HepG2 (cell line): ENCODE measurements at regions not wholly inside any gene's neighbourhood (a gene's known extent, or its start where the extent isn't known, plus 50 kb on each side); places are given as distances from the start of the nearest gene placed in this dataset.

Experiments
- ATAC-seq: fragments of 200-7000 bp; cut with Tn5 transposase; 3 replicates; pipeline ENCODE4 v1.9.1; 2020; ENCODE audit warnings: mild to moderate bottlenecking, moderate library complexity
- BruUV-seq: library from RNA; stranded (reverse); fragments of 400-500 nt; replicated peaks from 2 replicates; lab custom pipeline; 2021; lab: Mats Ljungman, UMichigan
- CTCF ChIA-PET: fragments of 300-600 bp; formaldehyde crosslinking; extraction: SDS; loops from one replicate; lab custom pipeline; 2021; ENCODE audit warnings: low total read pairs, inconsistent platforms, low intra/inter-chr PET ratio; lab: Yijun Ruan, JAX
- POLR2A ChIA-PET: fragments of 350-600 bp; sonication (Branson Sonifier 250); formaldehyde crosslinking; loops from one replicate; lab custom pipeline; 2020; ENCODE audit warnings: antibody characterized with exemption, inconsistent platforms; lab: Yijun Ruan, JAX
- DNase-seq: peaks from one replicate; pipeline ENCODE4 v3.0.0-alpha.2; 2015; ENCODE audit warnings: low spot score
- FAIRE-seq: peaks from 3 replicates; lab custom pipeline; 2011; peaks lifted over from hg19 to GRCh38; lab: Jason Lieb, UNC
- H2AFZ ChIP-seq: one replicate; pipeline ENCODE4 v1.6.1; 2011; ENCODE audit warnings: low read length, inconsistent platforms
- H3K27ac ChIP-seq: fragments of 300-600 bp; 3 replicates; pipeline ENCODE4 v1.8.0; 2011; ENCODE audit warnings: mixed run types, mild to moderate bottlenecking, mixed read lengths, low read length, inconsistent platforms; ENCODE audit not compliant: insufficient read depth; ENCODE audit errors: extremely low read length
- H3K27me3 ChIP-seq, 2 experiments: fragments of 200-600 bp in 1 of 2; 2 replicates in 1 of 2; 3 replicates in 1 of 2; pipeline versions ENCODE4 v1.6.0 to v1.8.0; 2011; ENCODE audit warnings: low read length in 2 of 2, mild to moderate bottlenecking in 2 of 2, moderate library complexity in 2 of 2, inconsistent platforms in 1 of 2; ENCODE audit not compliant: insufficient read depth in 2 of 2, control insufficient read depth in 1 of 2
- H3K36me3 ChIP-seq, 2 experiments: fragments of 200-600 bp in 1 of 2; replicated peaks in 1 of 2; 2 replicates in 1 of 2; 3 replicates in 1 of 2; pipeline versions ENCODE4 v1.5.1 to v1.8.0; 2011; ENCODE audit warnings: low read length in 2 of 2, inconsistent platforms in 1 of 2; ENCODE audit not compliant: insufficient read depth in 2 of 2, control insufficient read depth in 1 of 2
- H3K4me1 ChIP-seq: 2 replicates; pipeline ENCODE4 v1.5.1; 2012; ENCODE audit warnings: low read length, inconsistent platforms; ENCODE audit not compliant: insufficient read depth
- H3K4me2 ChIP-seq: 2 replicates; pipeline ENCODE4 v1.6.0; 2011; ENCODE audit warnings: low read depth, low read length, inconsistent platforms
- H3K4me3 ChIP-seq, 3 experiments: fragments of 200-600 bp in 1 of 3; sonication (generic), shearing (Covaris generic) in 1 of 3; replicated peaks in 1 of 3; 2 replicates each; pipeline ENCODE4 v1.5.1; 2011 to 2016; ENCODE audit warnings: low read length in 3 of 3, inconsistent platforms in 2 of 3, low read depth in 2 of 3, mild to moderate bottlenecking in 2 of 3, control low read depth in 1 of 3, mixed read lengths in 1 of 3; ENCODE audit not compliant: insufficient read depth in 1 of 3
- H3K79me2 ChIP-seq: one replicate; pipeline ENCODE4 v1.6.1; 2011; ENCODE audit warnings: low read length, inconsistent platforms; ENCODE audit not compliant: insufficient read depth
- H3K9ac ChIP-seq: 2 replicates; pipeline ENCODE4 v1.6.0; 2011; ENCODE audit warnings: mild to moderate bottlenecking, low read depth, low read length, inconsistent platforms; ENCODE audit not compliant: insufficient read depth
- H3K9me3 ChIP-seq: 2 replicates; pipeline ENCODE4 v1.5.1; 2012; ENCODE audit warnings: mild to moderate bottlenecking, low read length
- H4K20me1 ChIP-seq: 2 replicates; pipeline ENCODE4 v1.6.0; 2011; ENCODE audit warnings: inconsistent platforms, mild to moderate bottlenecking, low read length, moderate library complexity; ENCODE audit not compliant: insufficient read depth
- ATF1 ChIP-seq: IDR thresholded peaks from 2 replicates; pipeline ENCODE4 v1.6.1; 2016; ENCODE audit warnings: mild to moderate bottlenecking, control low read depth
- BORCS8-MEF2B ChIP-seq: sonication (generic); formaldehyde crosslinking; IDR thresholded peaks from 2 replicates; pipeline ENCODE4 v1.8.0; 2022; ENCODE audit warnings: mild to moderate bottlenecking, missing genetic modification reagents
- FOXP4 ChIP-seq: sonication (generic); formaldehyde crosslinking; IDR thresholded peaks from 2 replicates; pipeline ENCODE4 v1.4.0; 2020; ENCODE audit warnings: missing genetic modification reagents
- PHF21A ChIP-seq: sonication (generic); formaldehyde crosslinking; IDR thresholded peaks from 2 replicates; pipeline ENCODE4 v1.5.0; 2020; ENCODE audit warnings: mild to moderate bottlenecking, missing genetic modification reagents
- PLRG1 ChIP-seq: fragments of 450-650 bp; conservative IDR thresholded peaks from 2 replicates; pipeline ENCODE4 v1.6.1; 2016
- POLR2G ChIP-seq: fragments of 200-400 bp; formaldehyde crosslinking; IDR thresholded peaks from 2 replicates; pipeline ENCODE4 v1.6.1; 2018; ENCODE audit warnings: mild to moderate bottlenecking, low read depth, low read length, moderate library complexity
- YEATS2 ChIP-seq: sonication (generic); formaldehyde crosslinking; IDR thresholded peaks from 2 replicates; pipeline ENCODE4 v1.4.0; 2020; ENCODE audit warnings: missing genetic modification reagents, borderline replicate concordance
- ZNF160 ChIP-seq: sonication (generic); formaldehyde crosslinking; IDR thresholded peaks from 2 replicates; pipeline ENCODE4 v1.8.0; 2022; ENCODE audit warnings: mild to moderate bottlenecking, inconsistent platforms, missing genetic modification reagents
- ZNF318 ChIP-seq: sonication (generic); formaldehyde crosslinking; IDR thresholded peaks from 2 replicates; pipeline ENCODE4 v1.4.0; 2020; ENCODE audit warnings: mild to moderate bottlenecking, missing genetic modification reagents
- ZNF563 ChIP-seq: sonication (generic); formaldehyde crosslinking; IDR thresholded peaks from 2 replicates; pipeline ENCODE4 v1.8.0; 2022; ENCODE audit warnings: mild to moderate bottlenecking, moderate library complexity, missing genetic modification reagents
- ZNF746 ChIP-seq: sonication (generic); formaldehyde crosslinking; IDR thresholded peaks from 2 replicates; pipeline ENCODE4 v1.8.0; 2022; ENCODE audit warnings: mild to moderate bottlenecking, missing genetic modification reagents
- ZNF781 ChIP-seq: sonication (generic); formaldehyde crosslinking; IDR thresholded peaks from 2 replicates; pipeline ENCODE4 v1.5.1; 2020; ENCODE audit warnings: borderline replicate concordance, mild to moderate bottlenecking, missing genetic modification reagents; ENCODE audit errors: not compliant biosample characterization
- ZNF790 ChIP-seq: sonication (generic); formaldehyde crosslinking; IDR thresholded peaks from 2 replicates; pipeline ENCODE4 v1.8.0; 2022; ENCODE audit warnings: missing genetic modification reagents, mild to moderate bottlenecking, borderline replicate concordance
- WGBS: methylation state at CpG from one replicate; pipeline ENCODE4 v1.1.6; 2017; ENCODE audit warnings: low lambda C conversion rate; 5-methylcytosine and 5-hydroxymethylcytosine counted together
- in situ Hi-C: cut with HindIII; loops from 2 replicates; pipeline ENCODE4 v1.10.0; 2017; ENCODE audit warnings: low pct_unique_long_range_greater_than_20kb; ENCODE audit not compliant: extremely low pct_ligation_motif_present
- intact Hi-C: fragments of 100-400 bp; cut with micrococcal nuclease; formaldehyde crosslinking; loops from one replicate; pipeline ENCODE4 v1.10.0; 2022; ENCODE audit not compliant: unreplicated experiment

- in situ Hi-C loops (loop anchor here (10.0 kb wide), 2 partner anchors 280 to 510 kb away; no protein-coding TSS in a partner anchor), intact Hi-C loops (no loop called here)
- H3K27ac ChIP-seq: no peak overlapping the region
- peaks cover 0 to 7% of the 10 kb centered on the region in 2 experiments; a peak in 1 of 5 replicates for H3K27me3 ChIP-seq
- H3K9me3 ChIP-seq: no peaks in the 10 kb centered on the region
- H3K4me2 ChIP-seq: no peak overlapping the region
- DNase-seq: no peak
- no TSS peak for BruUV-seq
- 33% methylated on average over 8 of the region's 20 CpGs for whole genome bisulfite sequencing
- H3K36me3 ChIP-seq: no peaks in the 10 kb centered on the region
- no peaks in the 10 kb centered on the region for H4K20me1 ChIP-seq
- no peak for FAIRE-seq
- no peak overlapping the region for H2AFZ ChIP-seq
- H3K4me3 ChIP-seq: no peak overlapping the region
- no peak overlapping the region for H3K9ac ChIP-seq
- ATAC-seq: no peak
- POLR2A ChIA-PET: no interaction called here
- H3K4me1 ChIP-seq: no peaks in the 10 kb centered on the region
- CTCF ChIA-PET: no interaction called here
- no peaks in the 10 kb centered on the region for H3K79me2 ChIP-seq
- TF ChIP-seq YEATS2 (no peak), POLR2G (no peak), ZNF563 (CRISPR knock-in tag) (no peak), BORCS8-MEF2B (no peak), PLRG1 (no peak), PHF21A (CRISPR knock-in tag) (no peak), ZNF781 (CRISPR knock-in tag) (no peak), FOXP4 (CRISPR knock-in tag) (no peak), ATF1 (CRISPR knock-in tag) (no peak), ZNF160 (no peak), ZNF746 (no peak), ZNF318 (no peak), ZNF790 (no peak)
Observed at GRCh38 chr11:56845121-56845732, 96.7 kb upstream of the OR9G4 start.
